ENCODE measurements at regions not wholly inside any gene's neighbourhood (a gene's known extent, or its start where the extent isn't known, plus 50 kb on each side); places are given as distances from the start of the nearest gene placed in this dataset.
"Not testable (repeated sequence)": the region's sequence is repeated elsewhere in the genome, so short reads cannot be mapped to it uniquely, and the experiment has no call there.

- TF ChIP-seq CREB5 (CRISPR knock-in tag; IDR thresholded peaks at IDR 0.05; ENCODE audit: low read depth); ZFP30 (CRISPR knock-in tag; IDR thresholded peaks at IDR 0.05); SNAI2 (CRISPR knock-in tag; IDR thresholded peaks at IDR 0.05); ARNTL (CRISPR knock-in tag; IDR thresholded peaks at IDR 0.05; ENCODE audit: borderline replicate concordance, low read depth); ISL1 (CRISPR knock-in tag; IDR thresholded peaks at IDR 0.05); PPARA (CRISPR knock-in tag; IDR thresholded peaks at IDR 0.05; ENCODE audit: borderline replicate concordance); ZFP3 (CRISPR knock-in tag; IDR thresholded peaks at IDR 0.05); ZC3H10 (CRISPR knock-in tag; IDR thresholded peaks at IDR 0.05); ZNF70 (CRISPR knock-in tag; IDR thresholded peaks at IDR 0.05); PATZ1 (CRISPR knock-in tag; IDR thresholded peaks at IDR 0.05; ENCODE audit: borderline replicate concordance); BACH2 (CRISPR knock-in tag; IDR thresholded peaks at IDR 0.05; ENCODE audit: borderline replicate concordance); TOX (CRISPR knock-in tag; IDR thresholded peaks at IDR 0.05; ENCODE audit: borderline replicate concordance); GLIS3 (CRISPR knock-in tag; IDR thresholded peaks at IDR 0.05); ESRRG (CRISPR knock-in tag; IDR thresholded peaks at IDR 0.05): not testable (repeated sequence)
Observed at GRCh38 chr20:55074266-55074840, 599.0 kb downstream of the DOK5 start.

Measured in SK-N-SH treated with all-trans-retinoic acid at 6 μM for 48 hours (cell line).